RKO (cell line): ENCODE measurements at regions not wholly inside any gene's neighbourhood (a gene's known extent, or its start where the extent isn't known, plus 50 kb on each side); places are given as distances from the start of the nearest gene placed in this dataset.

ENCODE experiments used
- DNase-seq: peaks from one replicate; pipeline ENCODE4 v3.0.0-alpha.2; 2016; ENCODE audit warnings: low spot score

DNA sequence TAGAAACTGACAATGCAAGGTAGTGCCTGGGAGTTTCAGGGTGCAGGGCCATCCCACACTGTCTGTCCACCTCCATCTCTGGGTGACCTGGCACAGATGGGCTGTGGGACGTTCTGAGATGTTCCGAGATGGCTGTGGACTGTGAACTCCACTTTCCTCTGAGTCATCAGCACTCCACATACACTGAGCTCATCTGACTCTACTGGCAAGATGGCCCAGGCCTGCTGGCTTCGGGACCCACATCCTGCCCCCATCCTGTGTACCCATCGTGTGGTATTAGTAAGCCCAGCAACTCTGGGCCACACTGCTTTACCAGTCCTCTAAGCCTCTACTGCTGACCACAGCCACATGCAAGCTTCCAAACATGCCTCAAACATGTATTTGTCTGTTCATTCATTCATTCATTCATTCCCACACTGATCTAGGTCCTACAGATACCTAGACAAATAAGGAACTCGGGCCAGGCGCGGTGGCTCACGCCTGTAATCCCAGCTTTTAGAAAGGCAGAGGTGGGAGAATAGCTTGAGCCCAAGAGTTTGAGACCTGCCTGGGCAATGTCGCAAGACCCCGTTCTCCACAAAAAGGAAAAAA lies 124.8 kb upstream of the CXCR4 start:
- no peak for DNase-seq

DNA sequence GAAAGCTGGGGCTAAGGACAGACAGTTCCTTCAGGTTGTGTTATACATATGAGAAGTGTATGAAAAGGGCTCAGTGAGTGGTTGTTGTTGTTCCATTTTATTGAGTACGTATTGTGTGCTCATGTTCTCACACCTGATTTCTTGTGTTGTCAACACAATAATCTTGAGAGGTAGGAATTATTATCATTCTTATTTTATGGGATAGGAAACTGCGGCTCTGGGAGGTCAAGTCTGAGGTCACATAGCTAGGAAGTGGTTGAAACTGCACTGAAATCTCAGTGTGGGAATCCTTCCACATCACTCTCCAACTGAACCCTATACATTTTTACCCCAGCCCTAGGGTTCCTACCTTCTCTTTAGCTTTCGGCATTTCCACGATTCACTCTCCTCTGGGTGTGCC lies 124.2 kb upstream of the CXCR4 start:
- no peak for DNase-seq

- DNase-seq = no peak
Observed at GRCh38 chr2:136239079-136239685, 121.2 kb upstream of the CXCR4 start.

GRCh38 chr2:136238286-136239078 lies 120.5 kb upstream of the CXCR4 start:
- peak; percentile 26 for DNase-seq

DNA sequence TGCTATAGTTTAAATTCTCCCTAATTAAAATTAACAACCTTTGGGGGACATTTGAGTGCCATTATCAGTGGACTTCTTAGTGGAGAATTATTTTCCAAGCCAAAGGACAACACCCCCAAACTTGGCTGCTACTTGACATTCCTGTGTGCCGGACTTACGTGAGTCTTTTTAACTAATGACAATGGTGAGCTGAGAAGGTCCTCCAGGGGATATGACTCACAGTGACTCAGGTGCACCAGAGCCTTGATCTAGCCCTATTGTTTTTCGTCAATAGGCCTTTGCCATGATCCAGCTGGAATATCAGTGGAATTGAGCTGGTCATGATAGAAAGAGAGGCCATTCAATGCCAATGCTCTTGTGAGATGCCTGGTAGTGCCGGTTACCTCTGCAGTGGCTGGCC lies 118.1 kb upstream of the CXCR4 start:
- DNase-seq = peak; percentile 79

- no peak for DNase-seq
Observed at GRCh38 chr2:136235546-136235945, 117.6 kb upstream of the CXCR4 start.

DNA sequence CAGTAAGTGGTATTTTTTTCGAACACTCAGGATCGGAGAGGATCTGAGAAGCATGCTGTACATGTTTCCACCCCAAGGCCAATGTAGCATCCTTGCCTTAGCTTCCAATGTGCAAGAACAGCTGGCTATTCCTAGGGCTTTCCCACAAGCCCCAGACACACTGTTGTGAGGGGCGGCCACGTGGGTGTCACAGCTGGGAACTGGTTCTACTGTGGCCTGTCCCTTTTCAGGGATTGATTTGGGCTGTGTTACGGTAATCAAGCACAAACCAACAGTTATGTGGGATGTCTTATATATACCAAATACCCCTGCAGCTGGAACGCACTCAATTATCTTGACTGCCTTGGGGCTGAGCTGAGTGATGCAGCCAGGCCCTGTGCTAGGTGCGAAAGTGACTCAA lies 116.3 kb upstream of the CXCR4 start:
- DNase-seq = no peak

- no peak for DNase-seq
Observed at GRCh38 chr2:136233298-136233697, 115.3 kb upstream of the CXCR4 start.

DNA sequence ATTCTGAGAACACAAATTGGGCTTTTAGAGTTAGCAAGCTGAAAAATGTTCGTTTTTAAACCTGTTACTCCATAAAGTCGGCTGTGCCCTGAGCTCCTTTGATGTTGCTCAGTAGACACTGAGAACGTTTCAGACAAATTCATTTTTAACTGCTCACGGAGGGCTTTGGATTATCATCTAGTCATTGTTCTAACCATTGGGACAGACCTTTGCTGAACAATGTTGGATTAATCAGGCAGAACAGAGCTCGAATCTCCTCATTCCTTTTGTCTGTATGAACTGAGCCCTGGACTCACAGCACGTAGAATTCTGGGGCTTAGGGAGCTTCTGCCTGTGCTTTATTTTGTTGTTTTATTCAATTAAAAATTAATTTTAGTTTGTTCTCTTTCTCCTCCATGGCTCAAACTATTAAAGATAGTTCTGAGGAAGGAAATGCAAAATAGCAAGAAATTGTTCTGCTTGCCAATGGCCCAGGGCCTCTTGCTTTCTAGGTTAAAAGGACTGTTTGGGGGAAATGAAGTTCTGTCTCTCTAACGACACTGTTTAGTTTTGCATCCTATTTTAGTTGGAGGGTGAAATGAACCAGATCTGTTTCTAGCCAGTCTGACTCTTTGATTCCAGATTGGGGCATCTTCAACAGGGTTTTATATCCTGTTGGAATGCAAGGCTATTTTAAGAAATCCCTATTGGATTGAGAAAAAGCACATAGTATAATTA lies 114.7 kb upstream of the CXCR4 start:
- DNase-seq = no peak

- DNase-seq = no peak
Observed at GRCh38 chr2:136230464-136230863, 112.5 kb upstream of the CXCR4 start.

GRCh38 chr2:136226903-136227302 lies 109.0 kb upstream of the CXCR4 start:
- DNase-seq = no peak

- DNase-seq = no peak
Observed at GRCh38 chr2:136225950-136226835, 108.2 kb upstream of the CXCR4 start.

GRCh38 chr2:136223274-136223673 lies 105.3 kb upstream of the CXCR4 start:
- DNase-seq = no peak

- DNase-seq = no peak
Observed at GRCh38 chr2:136222862-136223261, 104.9 kb upstream of the CXCR4 start.

GRCh38 chr2:136221026-136221425 lies 103.1 kb upstream of the CXCR4 start:
- no peak for DNase-seq

DNA sequence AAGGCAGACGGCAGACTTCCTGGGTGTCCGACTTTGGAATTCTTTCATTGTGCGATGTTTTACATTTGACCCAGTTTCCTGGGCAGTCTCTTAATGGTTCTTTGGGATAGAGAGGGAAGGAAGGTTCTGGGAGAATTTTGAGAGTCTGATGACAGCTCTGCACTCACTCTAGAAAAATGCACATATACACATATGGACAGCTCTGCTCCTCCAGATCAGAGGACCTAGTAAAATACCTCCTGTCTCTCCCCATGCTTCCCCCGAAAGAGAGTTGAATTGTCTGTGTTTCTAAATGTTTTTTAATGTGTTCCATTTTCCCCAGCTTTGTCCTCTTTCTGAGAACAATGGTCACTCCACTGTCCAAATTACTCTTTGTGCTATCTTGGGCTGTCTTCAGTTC lies 102.0 kb upstream of the CXCR4 start:
- no peak for DNase-seq

DNA sequence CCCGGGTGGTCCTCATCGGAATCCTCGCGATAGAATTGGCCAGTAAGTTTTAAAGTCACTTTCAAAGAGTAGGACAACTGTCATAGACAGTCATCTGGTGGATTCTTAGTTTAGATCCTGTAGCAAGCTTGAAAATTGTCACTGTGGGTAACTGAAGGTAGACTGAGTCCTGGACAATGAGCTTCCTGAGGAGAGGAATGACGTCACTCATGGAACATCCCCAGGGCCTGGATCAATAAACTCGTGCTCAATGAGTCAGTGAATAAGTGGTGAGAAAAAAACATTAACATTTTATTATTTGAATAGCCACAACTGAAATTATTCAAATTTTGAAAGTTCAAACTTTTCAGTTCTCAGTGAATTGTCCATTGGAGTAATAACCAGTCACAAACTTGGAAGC lies 101.4 kb upstream of the CXCR4 start:
- no peak for DNase-seq

DNA sequence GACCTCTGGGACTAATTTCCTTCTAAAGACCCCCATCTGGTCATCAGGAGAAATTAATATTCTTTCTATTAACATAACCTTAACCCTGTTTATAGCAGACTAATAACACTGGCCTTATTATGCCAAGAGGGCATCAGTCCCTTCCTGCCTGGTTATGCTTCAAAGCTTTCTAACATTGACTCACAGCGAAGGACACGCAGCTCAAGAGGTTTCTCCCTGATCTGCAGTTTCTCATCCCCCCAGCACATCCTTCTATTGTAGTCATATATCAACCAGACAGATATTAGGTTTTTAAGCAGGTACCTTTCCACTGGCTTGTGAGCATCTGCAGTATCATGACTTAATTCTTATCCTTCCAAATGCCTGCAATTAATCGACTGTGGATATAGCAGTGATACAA lies 100.0 kb upstream of the CXCR4 start:
- no peak for DNase-seq

- no peak for DNase-seq
Observed at GRCh38 chr2:136215908-136216472, 98.0 kb upstream of the CXCR4 start.

DNA sequence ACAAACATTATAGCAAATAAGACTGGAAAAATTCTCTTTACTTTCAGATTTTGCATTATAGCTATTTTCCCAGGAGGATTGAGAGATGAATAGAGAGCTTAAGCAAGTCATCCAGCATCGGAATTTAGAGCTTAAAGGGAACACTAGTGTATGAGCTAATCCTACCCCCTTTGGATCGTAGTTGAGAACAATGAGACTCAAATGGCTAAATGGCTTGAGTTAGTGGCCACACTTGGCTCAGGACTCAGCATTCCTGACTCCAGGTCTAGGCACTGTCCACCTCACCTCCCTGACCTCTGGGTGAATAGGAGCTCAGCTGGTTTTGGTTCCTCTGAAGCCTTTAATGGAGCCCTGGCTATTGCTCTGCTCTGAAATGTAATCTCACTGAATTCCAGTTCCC lies 97.5 kb upstream of the CXCR4 start:
- DNase-seq = no peak
